Suprapubic skin (tissue), 4 donors: ENCODE measurements at regions not wholly inside any gene's neighbourhood (a gene's known extent, or its start where the extent isn't known, plus 50 kb on each side); places are given as distances from the start of the nearest gene placed in this dataset.

Source experiments
- DNase-seq, 2 donors: peaks; one replicate each; pipeline ENCODE4 v3.0.0-alpha.2; 2019; ENCODE audit warnings: low spot score in 2 of 2
- H3K27ac ChIP-seq: fragments of 200-600 bp; sonication (generic); one replicate; pipeline ENCODE4 v1.5.1; 2019
- H3K27me3 ChIP-seq: fragments of 200-600 bp; sonication (generic); one replicate; pipeline ENCODE4 v1.5.1; 2019
- H3K36me3 ChIP-seq: fragments of 200-600 bp; sonication (generic); one replicate; pipeline ENCODE4 v1.5.1; 2019
- H3K4me1 ChIP-seq: fragments of 200-600 bp; sonication (generic); one replicate; pipeline ENCODE4 v1.5.1; 2019
- H3K4me3 ChIP-seq: fragments of 200-600 bp; sonication (generic); one replicate; pipeline ENCODE4 v1.5.1; 2019; ENCODE audit warnings: mild to moderate bottlenecking
- H3K9me3 ChIP-seq: fragments of 200-600 bp; sonication (generic); one replicate; pipeline ENCODE4 v1.5.1; 2019
- CTCF ChIP-seq, 2 donors: fragments of 200-600 bp in 1 of 2; fragments of 450-650 bp in 1 of 2; sonication (generic) in 1 of 2; IDR thresholded peaks; one replicate each; pipeline ENCODE4 v1.5.1; 2016 to 2019; ENCODE audit warnings: antibody characterized with exemption in 2 of 2, mild to moderate bottlenecking in 1 of 2, moderate library complexity in 1 of 2
- EP300 ChIP-seq: sonication (generic); formaldehyde crosslinking; IDR thresholded peaks from one replicate; pipeline ENCODE4 v1.6.1; 2017; ENCODE audit warnings: antibody characterized with exemption
- POLR2A ChIP-seq, 2 donors: fragments of 450-650 bp; IDR thresholded peaks; one replicate each; pipeline ENCODE4 v1.6.1; 2017; ENCODE audit warnings: antibody characterized with exemption in 2 of 2, mild to moderate bottlenecking in 2 of 2, moderate library complexity in 2 of 2
- POLR2AphosphoS5 ChIP-seq, 3 donors: sonication (generic); formaldehyde crosslinking; IDR thresholded peaks; one replicate each; pipeline ENCODE4 v1.6.1; 2017; ENCODE audit warnings: antibody characterized with exemption in 3 of 3
- WGBS: methylation state at CpG from one replicate; pipeline ENCODE4 v1.1.5; 2018; 5-methylcytosine and 5-hydroxymethylcytosine counted together

GRCh38 chr9:108219664-108220063 is 636.1 kb downstream of the ACTL7B start:
- TF ChIP-seq EP300 (no peak), POLR2A (IDR thresholded peaks at IDR 0.05) (no peak), POLR2AphosphoS5 (IDR thresholded peaks at IDR 0.05) (no peak), CTCF (IDR thresholded peaks at IDR 0.05) (no peak)
- 65% methylated on average over 4 of the region's 4 CpGs for WGBS
- no peak for DNase-seq

GRCh38 chr9:108217431-108218349 is 638.1 kb downstream of the ACTL7B start:
- Histone ChIP-seq H3K27me3 (no peaks in the 10 kb centered on the region), H3K4me3 (no peak overlapping the region), H3K9me3 (no peaks in the 10 kb centered on the region), H3K27ac (no peak overlapping the region), H3K4me1 (no peaks in the 10 kb centered on the region), H3K36me3 (no peaks in the 10 kb centered on the region)
- DNase-seq = no peak
- no peak for TF ChIP-seq POLR2AphosphoS5 (IDR thresholded peaks at IDR 0.05)
- no peak for TF ChIP-seq EP300
- no peak for TF ChIP-seq CTCF (IDR thresholded peaks at IDR 0.05)
- no peak for TF ChIP-seq POLR2A (IDR thresholded peaks at IDR 0.05)
- WGBS = 72% methylated on average over 12 of the region's 12 CpGs

More at GRCh38 chr9:108219664-108220063, 636.1 kb downstream of the ACTL7B start:
- no peaks in the 10 kb centered on the region for H3K27me3 ChIP-seq
- H3K4me1 ChIP-seq = no peaks in the 10 kb centered on the region
- H3K27ac ChIP-seq = no peak overlapping the region
- no peaks in the 10 kb centered on the region for H3K36me3 ChIP-seq
- no peaks in the 10 kb centered on the region for H3K9me3 ChIP-seq
- H3K4me3 ChIP-seq = no peak overlapping the region

- no peak overlapping the region for H3K27ac ChIP-seq
- H3K36me3 ChIP-seq = no peaks in the 10 kb centered on the region
- 75% methylated on average over 2 of the region's 2 CpGs for WGBS
- no peaks in the 10 kb centered on the region for H3K27me3 ChIP-seq
- no peaks in the 10 kb centered on the region for H3K9me3 ChIP-seq
- H3K4me1 ChIP-seq = no peaks in the 10 kb centered on the region
- no peak overlapping the region for H3K4me3 ChIP-seq
- TF ChIP-seq EP300 = no peak
- no peak for TF ChIP-seq POLR2A (IDR thresholded peaks at IDR 0.05)
- no peak for TF ChIP-seq POLR2AphosphoS5 (IDR thresholded peaks at IDR 0.05)
- no peak for TF ChIP-seq CTCF (IDR thresholded peaks at IDR 0.05)
- DNase-seq = no peak
Observed at GRCh38 chr9:108213511-108213910, 642.3 kb downstream of the ACTL7B start.

GRCh38 chr9:108212184-108212583 is 643.6 kb downstream of the ACTL7B start:
- Histone ChIP-seq H3K9me3 (no peaks in the 10 kb centered on the region), H3K27ac (no peak overlapping the region), H3K27me3 (no peaks in the 10 kb centered on the region), H3K4me1 (peaks cover 7% of the 10 kb centered on the region), H3K4me3 (no peak overlapping the region), H3K36me3 (no peaks in the 10 kb centered on the region)
- 69% methylated on average over 4 of the region's 4 CpGs for WGBS
- TF ChIP-seq CTCF (IDR thresholded peaks at IDR 0.05) = no peak
- no peak for TF ChIP-seq POLR2AphosphoS5 (IDR thresholded peaks at IDR 0.05)
- no peak for TF ChIP-seq EP300
- TF ChIP-seq POLR2A (IDR thresholded peaks at IDR 0.05) = no peak
- DNase-seq = no peak

GRCh38 chr9:108211411-108211955 is 644.3 kb downstream of the ACTL7B start:
- H3K27ac ChIP-seq = no peak overlapping the region
- H3K4me3 ChIP-seq = no peak overlapping the region
- no peaks in the 10 kb centered on the region for H3K9me3 ChIP-seq
- no peak for DNase-seq
- peaks cover 7% of the 10 kb centered on the region for H3K4me1 ChIP-seq
- no peaks in the 10 kb centered on the region for H3K27me3 ChIP-seq
- WGBS = 83% methylated on average over 1 of the region's 1 CpG
- H3K36me3 ChIP-seq = no peaks in the 10 kb centered on the region
- TF ChIP-seq EP300 (no peak), CTCF (IDR thresholded peaks at IDR 0.05) (no peak), POLR2A (IDR thresholded peaks at IDR 0.05) (no peak), POLR2AphosphoS5 (IDR thresholded peaks at IDR 0.05) (no peak)
